Right lobe of liver (tissue), 4 donors: ENCODE measurements at regions not wholly inside any gene's neighbourhood (a gene's known extent, or its start where the extent isn't known, plus 50 kb on each side); places are given as distances from the start of the nearest gene placed in this dataset.

ENCODE experiments used
- POLR2A ChIP-seq: fragments of 450-650 bp; IDR thresholded peaks from one replicate; pipeline ENCODE4 v1.6.1; 2017; ENCODE audit warnings: antibody characterized with exemption, mild to moderate bottlenecking
- TF ChIP-seq, protein P1 (sequence below), 4 donors: fragments of 200-600 bp in 3 of 4; fragments of 450-650 bp in 1 of 4; IDR thresholded peaks; one replicate each; pipeline versions ENCODE4 v1.5.1 to v1.8.0; 2016 to 2022; ENCODE audit warnings: antibody characterized with exemption in 4 of 4, mild to moderate bottlenecking in 2 of 4
- donor health status: DM: no; HTN: no; CAD: no.
- donor health status: DM: no; HTN: no; CAD: no.
- donor health status: DM: no; HTN: yes; CAD: no.

DNA sequence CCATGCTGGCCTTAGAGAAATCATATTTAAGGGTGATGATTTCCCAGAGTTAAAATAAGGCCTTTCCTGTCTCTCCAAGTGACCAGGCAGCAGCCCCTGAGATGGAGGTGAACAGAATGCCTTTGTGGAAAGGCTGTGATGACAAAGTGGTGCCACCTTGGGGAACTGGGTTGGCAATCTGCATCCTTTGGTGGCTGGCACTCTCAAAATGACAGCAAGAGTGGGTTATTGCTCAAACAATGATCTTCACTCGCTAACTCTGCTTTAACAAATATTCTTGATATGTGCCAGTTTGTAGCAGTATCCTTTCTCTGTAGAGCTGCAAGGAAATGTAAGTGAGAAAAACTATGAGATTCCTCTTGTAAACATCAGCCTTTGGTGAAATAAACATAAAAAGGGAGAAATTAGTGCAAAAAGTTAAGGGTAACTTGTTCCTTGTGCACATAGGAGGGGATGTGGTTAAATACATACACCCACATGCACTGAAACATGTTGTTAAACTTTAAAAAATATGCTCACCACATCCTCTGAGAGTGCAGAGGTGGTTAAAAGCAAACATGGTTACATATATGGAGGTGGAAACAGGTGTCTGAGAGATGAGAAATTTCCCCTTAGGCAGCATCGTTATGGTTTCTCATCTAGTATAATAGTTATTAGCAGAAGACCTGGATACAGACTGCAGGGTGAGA, 373.4 kb upstream of the CTNND2 start:
- TF ChIP-seq, protein P1, sequence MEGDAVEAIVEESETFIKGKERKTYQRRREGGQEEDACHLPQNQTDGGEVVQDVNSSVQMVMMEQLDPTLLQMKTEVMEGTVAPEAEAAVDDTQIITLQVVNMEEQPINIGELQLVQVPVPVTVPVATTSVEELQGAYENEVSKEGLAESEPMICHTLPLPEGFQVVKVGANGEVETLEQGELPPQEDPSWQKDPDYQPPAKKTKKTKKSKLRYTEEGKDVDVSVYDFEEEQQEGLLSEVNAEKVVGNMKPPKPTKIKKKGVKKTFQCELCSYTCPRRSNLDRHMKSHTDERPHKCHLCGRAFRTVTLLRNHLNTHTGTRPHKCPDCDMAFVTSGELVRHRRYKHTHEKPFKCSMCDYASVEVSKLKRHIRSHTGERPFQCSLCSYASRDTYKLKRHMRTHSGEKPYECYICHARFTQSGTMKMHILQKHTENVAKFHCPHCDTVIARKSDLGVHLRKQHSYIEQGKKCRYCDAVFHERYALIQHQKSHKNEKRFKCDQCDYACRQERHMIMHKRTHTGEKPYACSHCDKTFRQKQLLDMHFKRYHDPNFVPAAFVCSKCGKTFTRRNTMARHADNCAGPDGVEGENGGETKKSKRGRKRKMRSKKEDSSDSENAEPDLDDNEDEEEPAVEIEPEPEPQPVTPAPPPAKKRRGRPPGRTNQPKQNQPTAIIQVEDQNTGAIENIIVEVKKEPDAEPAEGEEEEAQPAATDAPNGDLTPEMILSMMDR (IDR thresholded peaks at IDR 0.05), result no peak
- no peak for TF ChIP-seq POLR2A
